ENCODE measurements at regions not wholly inside any gene's neighbourhood (a gene's known extent, or its start where the extent isn't known, plus 50 kb on each side); places are given as distances from the start of the nearest gene placed in this dataset.

DNA sequence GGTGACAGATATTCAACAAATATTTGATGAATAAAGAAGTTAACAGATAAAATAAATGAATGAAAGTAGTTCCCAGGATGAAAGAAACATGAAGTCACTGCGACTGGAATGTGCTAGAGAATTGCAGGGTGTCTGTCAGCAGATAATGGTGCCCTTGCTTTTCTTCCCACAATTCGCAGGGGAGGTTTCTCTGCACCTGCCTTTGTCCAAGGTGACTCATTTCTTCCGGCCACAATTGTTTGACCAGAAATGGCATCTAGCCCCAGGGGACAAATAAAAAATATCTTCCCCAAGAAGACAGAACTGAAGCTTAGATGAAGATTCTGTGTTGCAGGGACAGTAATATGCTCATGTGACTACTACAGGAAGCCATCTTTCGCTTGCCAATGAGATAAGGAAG lies 316.1 kb upstream of the TBX3 start:
- no peak for DNase-seq

DNA sequence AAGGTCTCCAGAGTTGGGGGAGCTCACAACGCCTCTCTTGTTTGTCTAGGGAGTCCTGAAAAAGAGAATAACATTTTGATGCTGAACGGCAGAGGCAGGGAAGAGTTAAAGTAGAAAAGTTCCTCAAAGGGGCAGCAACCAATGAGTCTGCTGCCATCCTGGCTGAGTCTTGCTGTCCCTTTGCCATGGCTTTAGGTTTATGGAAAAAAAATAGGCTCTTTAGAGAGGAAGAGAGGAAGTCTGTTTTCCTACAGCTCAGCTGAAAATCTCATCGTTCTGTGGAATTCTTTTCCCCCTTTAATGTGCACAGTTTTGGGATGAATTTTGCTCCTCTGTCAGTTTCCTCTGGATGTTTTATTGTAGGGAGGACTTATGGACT lies 314.8 kb upstream of the TBX3 start:
- DNase-seq, result no peak

DNA sequence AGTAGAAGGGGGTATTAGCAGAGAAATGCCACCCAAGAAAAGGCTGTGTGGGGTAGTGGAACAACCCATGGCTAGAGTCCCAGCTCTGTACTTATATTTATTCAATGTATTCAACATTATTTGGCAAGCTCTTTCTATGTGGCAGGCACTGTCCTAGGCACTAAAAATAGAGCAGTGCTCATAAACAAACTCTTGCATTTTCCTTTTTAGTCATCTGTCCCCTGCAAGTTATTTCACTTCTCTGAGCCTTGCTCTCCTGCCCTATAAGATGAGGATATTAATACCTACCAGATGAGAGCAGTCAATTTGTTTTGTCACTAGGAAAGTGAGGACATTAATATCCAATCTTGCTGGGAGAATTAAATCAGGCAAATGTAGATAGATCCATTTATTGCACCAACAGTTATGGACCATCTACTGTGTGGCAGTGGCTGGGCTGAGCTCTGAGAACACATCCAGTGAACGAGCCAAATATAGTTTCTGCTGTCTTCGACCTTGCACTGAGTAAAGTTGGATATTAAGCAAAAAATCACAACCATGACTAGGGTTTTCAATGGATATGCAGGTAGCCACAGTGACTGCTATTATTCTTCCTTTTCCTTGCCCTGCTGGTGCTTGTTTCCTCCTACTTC lies 314.3 kb upstream of the TBX3 start:
- no peak for DNase-seq

GRCh38 chr12:114996382-114996781 lies 312.4 kb upstream of the TBX3 start:
- no peak for DNase-seq

- DNase-seq, result no peak
These were observed 311.9 kb upstream of the TBX3 start for GRCh38 chr12:114995891-114996290.

- no peak for DNase-seq
These were observed 309.2 kb upstream of the TBX3 start for GRCh38 chr12:114993165-114993564.

DNA sequence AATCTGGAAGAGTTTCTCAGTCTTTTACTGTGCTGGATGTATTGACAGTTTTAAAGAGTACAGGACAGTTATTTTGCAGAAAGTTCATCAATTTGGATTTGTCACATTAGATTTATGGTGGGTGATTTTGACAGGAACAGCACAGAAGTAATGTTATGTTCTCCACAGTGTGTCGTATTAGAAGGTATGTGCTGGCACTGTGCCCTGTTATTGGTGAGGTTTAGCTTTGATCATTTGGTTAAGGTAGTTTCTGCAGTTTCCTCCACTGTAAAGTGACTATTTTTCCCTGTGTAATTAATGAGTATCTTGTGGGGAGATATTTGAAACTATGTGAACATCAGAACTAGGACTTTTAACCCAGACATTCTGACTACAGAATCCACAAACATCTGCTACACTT lies 308.5 kb upstream of the TBX3 start:
- no peak for DNase-seq

- DNase-seq, result no peak
These were observed 306.4 kb upstream of the TBX3 start for GRCh38 chr12:114990381-114990780.

GRCh38 chr12:114986849-114987248 lies 302.9 kb upstream of the TBX3 start:
- DNase-seq, result no peak

- no peak for DNase-seq
These were observed 302.3 kb upstream of the TBX3 start for GRCh38 chr12:114986178-114986714.

DNA sequence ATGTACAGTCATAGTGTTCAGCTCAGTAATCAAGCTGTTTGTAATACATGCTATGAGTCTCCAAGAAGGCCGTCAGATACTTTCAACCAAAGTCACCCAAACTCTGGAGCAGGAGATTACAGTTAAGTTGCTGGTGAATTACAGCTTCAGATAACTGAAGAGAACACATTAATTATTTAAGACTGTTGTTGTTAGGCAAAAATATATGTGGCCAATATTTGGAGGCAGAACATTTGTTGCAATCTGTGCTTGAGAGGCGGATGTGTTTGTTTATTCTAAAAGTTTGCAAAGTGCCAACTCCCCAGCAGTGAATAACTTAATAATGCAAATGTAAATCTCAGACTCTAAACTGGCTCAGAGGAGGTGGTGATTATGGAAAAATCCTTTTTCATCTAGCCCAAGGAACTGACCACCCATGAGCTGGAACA lies 300.7 kb upstream of the TBX3 start:
- no peak for DNase-seq

DNA sequence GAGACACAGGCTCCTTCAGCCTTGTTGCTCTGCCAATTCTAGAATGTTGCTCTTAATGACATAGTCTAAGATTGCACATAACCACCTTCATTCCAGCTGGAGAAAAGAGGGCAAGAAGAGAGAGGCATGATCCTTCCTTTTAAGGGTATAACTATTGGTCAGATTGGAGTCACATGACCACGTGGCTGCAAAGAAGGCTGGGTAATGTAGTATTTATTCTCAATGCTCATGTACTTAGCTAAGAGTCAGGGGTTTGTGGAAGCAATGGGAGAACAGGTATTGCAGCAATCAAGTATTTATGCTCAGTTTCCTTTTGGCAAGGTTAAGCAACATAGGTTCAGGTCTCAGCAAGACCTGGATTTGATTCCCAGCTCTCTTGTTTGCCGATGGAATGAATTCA lies 298.8 kb upstream of the TBX3 start:
- DNase-seq, result no peak

GRCh38 chr12:114981036-114981435 lies 297.1 kb upstream of the TBX3 start:
- no peak for DNase-seq

DNA sequence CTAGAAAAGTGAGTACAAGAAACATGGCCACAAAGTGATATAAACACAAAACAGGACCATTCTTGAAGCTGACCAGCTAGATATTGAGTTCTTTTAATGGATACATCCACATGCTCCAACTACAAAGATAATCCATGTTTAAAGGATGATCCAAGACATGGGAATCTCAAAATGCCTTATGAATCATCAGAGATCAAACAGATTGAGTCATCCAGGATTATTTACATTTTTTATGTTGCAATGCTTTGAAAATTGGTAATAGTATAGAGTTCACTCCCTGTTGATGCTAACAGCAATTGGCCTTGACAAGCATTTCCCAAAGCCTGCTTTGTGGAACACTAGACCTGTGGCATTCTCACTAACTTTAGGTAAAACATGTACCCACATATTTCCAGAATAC lies 293.0 kb upstream of the TBX3 start:
- DNase-seq, result no peak

GRCh38 chr12:114976372-114976771 lies 292.4 kb upstream of the TBX3 start:
- DNase-seq, result no peak

DNA sequence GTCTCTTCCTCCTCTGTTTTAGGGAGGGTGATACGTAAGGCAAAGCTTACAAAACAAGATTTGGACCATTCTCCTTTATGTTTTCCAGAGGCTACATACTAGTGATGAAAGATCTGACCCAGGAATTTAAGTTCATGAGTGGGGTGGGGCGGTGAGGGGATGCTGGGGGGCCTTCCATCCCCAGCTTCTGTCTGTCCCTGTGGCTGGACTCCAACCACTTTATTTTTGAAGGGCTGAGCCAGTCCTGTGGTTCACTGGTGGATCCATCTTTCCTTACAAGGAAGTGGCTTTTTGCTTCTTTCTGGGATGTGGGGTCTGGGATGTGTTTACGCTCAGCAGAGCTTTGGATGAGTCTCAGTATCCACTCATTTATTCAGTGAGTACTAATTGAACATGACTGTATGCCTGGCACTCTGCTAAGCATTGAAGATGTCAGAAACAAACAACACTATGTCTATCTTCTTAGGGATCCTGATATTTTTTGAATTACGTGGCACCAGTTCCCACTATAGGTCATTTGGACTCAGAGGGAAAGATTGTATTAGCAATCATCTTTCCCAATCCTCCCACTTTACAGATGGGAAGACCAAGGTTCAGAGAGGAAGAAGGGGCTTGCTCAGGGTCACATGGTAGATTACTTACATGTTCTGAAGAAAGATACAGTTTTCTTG lies 291.8 kb upstream of the TBX3 start:
- DNase-seq, result no peak

DNA sequence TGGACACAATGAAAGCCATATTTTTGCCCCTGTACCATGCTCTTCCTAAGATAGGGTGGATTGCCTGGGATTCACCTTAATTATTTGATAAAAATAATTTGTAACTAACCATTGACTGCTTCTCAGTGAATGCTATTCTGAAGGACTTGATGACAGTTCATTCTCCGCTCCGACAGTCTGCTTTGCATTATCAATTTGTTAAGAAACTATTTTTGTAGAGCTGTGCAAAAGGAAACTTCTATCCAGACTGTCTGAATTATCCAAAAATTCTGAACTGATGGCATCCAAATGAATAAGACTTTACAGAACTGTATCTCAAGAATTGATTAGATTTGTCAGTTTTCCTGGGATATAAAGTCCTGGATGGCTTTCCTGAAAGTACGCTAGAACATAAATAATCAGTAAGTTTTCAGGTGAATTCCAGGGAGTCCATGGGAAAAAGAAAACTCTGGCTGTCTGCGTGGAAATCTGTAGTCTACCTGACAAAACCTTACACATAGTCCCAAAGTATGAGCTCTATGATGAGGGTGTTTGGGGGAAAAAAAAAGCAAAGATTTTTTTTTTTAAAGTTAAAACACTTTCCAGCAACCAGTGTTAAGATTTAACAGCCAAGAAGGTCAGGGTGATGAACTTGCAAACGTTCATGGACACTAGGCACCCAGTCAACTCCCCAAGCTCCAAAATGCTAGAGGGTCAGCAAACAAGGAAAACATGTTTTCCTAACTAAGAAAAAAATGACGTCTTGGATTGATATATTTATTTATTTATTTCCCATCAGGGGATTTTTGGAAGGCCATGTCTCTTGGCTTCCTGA lies 291.1 kb upstream of the TBX3 start:
- no peak for DNase-seq

- no peak for DNase-seq
These were observed 290.4 kb upstream of the TBX3 start for GRCh38 chr12:114974333-114974732.

- no peak for DNase-seq
These were observed 284.8 kb upstream of the TBX3 start for GRCh38 chr12:114968727-114969126.

GRCh38 chr12:114967151-114967550 lies 283.2 kb upstream of the TBX3 start:
- no peak for DNase-seq

GRCh38 chr12:114964841-114965240 lies 280.9 kb upstream of the TBX3 start:
- no peak for DNase-seq

- no peak for DNase-seq
These were observed 279.9 kb upstream of the TBX3 start for GRCh38 chr12:114963846-114964245.

DNA sequence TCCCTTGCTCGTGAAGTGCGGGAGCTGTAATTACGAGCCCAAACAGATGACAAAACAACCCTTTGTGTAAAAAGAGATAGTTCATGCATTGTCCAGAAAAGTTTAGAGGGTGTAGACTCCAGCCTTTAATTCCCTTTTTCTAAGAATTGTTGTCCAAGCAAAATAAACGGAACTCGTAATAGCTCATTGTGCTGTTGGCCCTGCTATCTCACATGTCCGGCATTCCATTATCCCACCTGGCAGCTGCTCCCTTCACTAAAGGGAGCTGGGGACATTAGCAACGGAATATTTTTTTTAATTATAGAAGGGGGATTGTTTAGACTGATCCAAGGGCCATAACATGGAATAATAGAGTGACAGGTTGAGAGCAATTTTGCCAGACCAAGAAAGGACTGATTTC lies 277.5 kb upstream of the TBX3 start:
- no peak for DNase-seq

- no peak for DNase-seq
These were observed 274.6 kb upstream of the TBX3 start for GRCh38 chr12:114958538-114958937.

All from hippocampal formation (tissue), 2 donors.